CD4-positive, CD25-positive, alpha-beta regulatory T cell (primary cell): ENCODE measurements at regions not wholly inside any gene's neighbourhood (a gene's known extent, or its start where the extent isn't known, plus 50 kb on each side); places are given as distances from the start of the nearest gene placed in this dataset.

ENCODE experiments used
- ATAC-seq, 2 donors: fragments of 150-1000 bp; cut with Tn5 transposase; one replicate each; pipeline ENCODE4 v1.10.0; 2021; ENCODE audit warnings: low read depth in 2 of 2, moderate number of reproducible peaks in 2 of 2, moderate library complexity in 1 of 2
- DNase-seq, 3 donors: peaks; one replicate each; pipeline versions ENCODE4 v3.0.0 to v3.0.0-alpha.2; 2012 to 2022; ENCODE audit warnings: mixed read lengths in 1 of 3
- H3K27ac ChIP-seq: one replicate; pipeline ENCODE4 v1.7.0; 2013; ENCODE audit warnings: mild to moderate bottlenecking, low read length; ENCODE audit not compliant: insufficient read depth, poor library complexity, severe bottlenecking
- H3K27me3 ChIP-seq: one replicate; pipeline ENCODE4 v1.7.0; 2013; ENCODE audit warnings: low read length; ENCODE audit not compliant: control insufficient read depth, insufficient read depth
- H3K36me3 ChIP-seq: one replicate; pipeline ENCODE4 v1.7.0; 2013; ENCODE audit warnings: mild to moderate bottlenecking, low read length, moderate library complexity; ENCODE audit not compliant: control insufficient read depth, insufficient read depth
- H3K4me1 ChIP-seq: 2 replicates; pipeline ENCODE4 v1.7.0; 2013; ENCODE audit warnings: mild to moderate bottlenecking, low read length; ENCODE audit not compliant: insufficient read depth, control insufficient read depth, poor library complexity, severe bottlenecking
- H3K4me3 ChIP-seq: one replicate; pipeline ENCODE4 v1.7.0; 2013; ENCODE audit warnings: low read depth, mild to moderate bottlenecking, low read length, moderate library complexity
- H3K9me3 ChIP-seq, 2 experiments: 1 replicate in 1 of 2; 2 replicates in 1 of 2; pipeline ENCODE4 v1.7.0; 2013; ENCODE audit warnings: low read length in 2 of 2, mild to moderate bottlenecking in 1 of 2, moderate library complexity in 1 of 2; ENCODE audit not compliant: control insufficient read depth in 2 of 2
- H3K27ac Mint-ChIP-seq, 3 donors: one replicate each; pipeline ENCODE4 v1.8.0; 2020 to 2022; ENCODE audit warnings: mild to moderate bottlenecking in 3 of 3, mixed read lengths in 3 of 3, moderate library complexity in 2 of 3
- H3K27me3 Mint-ChIP-seq: one replicate; pipeline ENCODE4 v1.8.0; 2022; ENCODE audit warnings: mild to moderate bottlenecking, mixed read lengths
- H3K36me3 Mint-ChIP-seq: one replicate; pipeline ENCODE4 v1.8.0; 2020; ENCODE audit warnings: mixed read lengths
- H3K4me1 Mint-ChIP-seq, 4 donors: one replicate each; pipeline ENCODE4 v1.8.0; 2020 to 2022; ENCODE audit warnings: mixed read lengths in 4 of 4, mild to moderate bottlenecking in 1 of 4
- H3K4me3 Mint-ChIP-seq, 4 donors: one replicate each; pipeline ENCODE4 v1.8.0; 2020 to 2022; ENCODE audit warnings: mild to moderate bottlenecking in 4 of 4, mixed read lengths in 4 of 4, moderate library complexity in 3 of 4
- H3K9me3 Mint-ChIP-seq, 7 donors: one replicate each; pipeline ENCODE4 v1.8.0; 2020 to 2022; ENCODE audit warnings: mixed read lengths in 7 of 7, mild to moderate bottlenecking in 3 of 7, moderate library complexity in 2 of 7

GRCh38 chr9:74293479-74293878 lies 203.7 kb upstream of the RORB start:
- no peak overlapping the region for H3K4me3 ChIP-seq
- no peaks in the 10 kb centered on the region for H3K27me3 ChIP-seq
- peaks cover 0 to 2% of the 10 kb centered on the region in 2 experiments for H3K9me3 ChIP-seq
- no peak overlapping the region for H3K27ac ChIP-seq
- no peak for DNase-seq
- no peak overlapping the region for H3K4me3 Mint-ChIP-seq
- H3K27ac Mint-ChIP-seq: no peak overlapping the region
- H3K4me1 Mint-ChIP-seq: no peaks in the 10 kb centered on the region
- no peaks in the 10 kb centered on the region for H3K36me3 Mint-ChIP-seq
- peaks cover 0 to 8% (median 0%) of the 10 kb centered on the region in 7 donors for H3K9me3 Mint-ChIP-seq
- ATAC-seq: no peak
- H3K27me3 Mint-ChIP-seq: no peaks in the 10 kb centered on the region
- no peaks in the 10 kb centered on the region for H3K4me1 ChIP-seq
- no peaks in the 10 kb centered on the region for H3K36me3 ChIP-seq

DNA sequence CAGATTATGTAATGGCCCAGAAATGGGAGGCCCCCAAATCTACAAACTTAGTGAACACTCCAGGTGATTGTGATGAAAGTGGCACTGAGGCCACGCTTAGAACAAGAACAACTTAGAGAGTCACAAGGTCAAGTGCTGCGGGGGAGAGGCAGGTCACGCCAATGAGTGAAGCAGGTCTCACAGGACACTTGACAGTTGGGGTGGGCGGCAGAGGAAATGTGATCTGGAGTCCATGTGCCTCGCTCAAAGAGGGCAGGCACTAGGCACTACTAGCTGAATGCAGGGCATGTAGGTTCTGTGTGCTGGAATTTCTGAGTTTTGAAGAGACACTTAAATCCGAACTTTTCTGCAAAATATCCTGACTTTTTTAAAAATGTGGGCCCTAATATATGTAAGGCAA lies 193.2 kb upstream of the RORB start:
- no peaks in the 10 kb centered on the region for H3K36me3 Mint-ChIP-seq
- peaks cover 0 to 16% (median 2%) of the 10 kb centered on the region in 7 donors for H3K9me3 Mint-ChIP-seq
- Histone ChIP-seq H3K9me3 (no peaks in the 10 kb centered on the region), H3K27me3 (no peaks in the 10 kb centered on the region), H3K36me3 (no peaks in the 10 kb centered on the region), H3K4me1 (no peaks in the 10 kb centered on the region), H3K27ac (no peak overlapping the region), H3K4me3 (no peak overlapping the region)
- no peaks in the 10 kb centered on the region for H3K4me1 Mint-ChIP-seq
- ATAC-seq: no peak
- H3K27ac Mint-ChIP-seq: no peak overlapping the region
- no peak overlapping the region for H3K4me3 Mint-ChIP-seq
- no peaks in the 10 kb centered on the region for H3K27me3 Mint-ChIP-seq
- DNase-seq: no peak

DNA sequence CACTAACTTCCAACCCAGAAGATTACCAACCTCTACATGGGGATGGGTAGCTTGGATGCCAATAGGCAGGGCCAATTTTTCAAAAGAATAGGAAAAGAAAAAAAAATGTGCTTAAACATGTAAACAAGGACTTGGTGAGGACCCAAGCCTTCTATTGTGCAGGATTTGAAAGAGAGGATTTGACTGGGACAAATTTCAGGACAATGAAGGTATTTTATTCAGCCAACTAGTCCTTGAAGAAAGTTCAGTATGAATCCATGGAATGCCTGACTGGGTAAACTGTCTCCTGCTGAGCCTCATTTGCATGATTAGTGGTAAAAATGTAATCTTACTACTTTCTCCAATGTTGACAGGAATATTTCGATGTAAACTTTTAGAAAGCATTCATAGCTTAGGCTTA lies 192.5 kb upstream of the RORB start:
- no peak for DNase-seq
- no peaks in the 10 kb centered on the region for H3K36me3 Mint-ChIP-seq
- no peak overlapping the region for H3K27ac Mint-ChIP-seq
- no peaks in the 10 kb centered on the region for H3K27me3 ChIP-seq
- no peaks in the 10 kb centered on the region for H3K36me3 ChIP-seq
- peaks cover 0 to 14% (median 2%) of the 10 kb centered on the region in 7 donors for H3K9me3 Mint-ChIP-seq
- no peak for ATAC-seq
- no peaks in the 10 kb centered on the region for H3K4me1 Mint-ChIP-seq
- no peak overlapping the region for H3K4me3 Mint-ChIP-seq
- H3K9me3 ChIP-seq: no peaks in the 10 kb centered on the region
- no peak overlapping the region for H3K27ac ChIP-seq
- no peaks in the 10 kb centered on the region for H3K27me3 Mint-ChIP-seq
- no peaks in the 10 kb centered on the region for H3K4me1 ChIP-seq
- no peak overlapping the region for H3K4me3 ChIP-seq

- no peak overlapping the region for H3K27ac Mint-ChIP-seq
- DNase-seq: no peak
Observed at GRCh38 chr9:74309654-74310053, 187.5 kb upstream of the RORB start.

DNA sequence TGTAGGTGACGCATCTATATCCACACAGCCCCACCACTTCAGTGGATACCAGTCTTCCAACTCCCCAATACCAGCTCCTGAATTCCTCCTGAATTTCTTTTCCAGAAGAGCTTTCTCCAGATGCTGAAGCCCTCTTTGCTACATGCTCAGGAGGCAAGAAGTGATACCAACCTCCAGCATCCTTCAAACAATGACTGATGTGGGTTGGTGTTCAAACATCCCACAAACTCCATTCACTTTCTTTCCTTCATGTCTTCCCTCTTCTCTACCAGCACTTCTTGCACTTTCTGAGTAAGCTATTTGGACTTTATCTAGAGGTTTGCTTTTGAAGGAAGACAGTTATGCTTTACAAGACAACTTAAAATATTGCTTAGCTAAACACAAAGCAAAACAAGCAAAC lies 179.9 kb upstream of the RORB start:
- H3K9me3 Mint-ChIP-seq: peaks cover 2 to 18% (median 10%) of the 10 kb centered on the region in 7 donors
- Histone ChIP-seq H3K27me3 (no peaks in the 10 kb centered on the region), H3K9me3 (peaks cover 0 to 3% of the 10 kb centered on the region in 2 experiments), H3K36me3 (no peaks in the 10 kb centered on the region), H3K4me1 (no peaks in the 10 kb centered on the region), H3K4me3 (no peak overlapping the region), H3K27ac (no peak overlapping the region)
- peaks cover 5% of the 10 kb centered on the region for H3K27me3 Mint-ChIP-seq
- no peak overlapping the region for H3K27ac Mint-ChIP-seq
- no peak overlapping the region for H3K4me3 Mint-ChIP-seq
- no peak for ATAC-seq
- H3K4me1 Mint-ChIP-seq: no peaks in the 10 kb centered on the region
- H3K36me3 Mint-ChIP-seq: no peaks in the 10 kb centered on the region
- DNase-seq: no peak

More at GRCh38 chr9:74309654-74310053, 187.5 kb upstream of the RORB start:
- H3K9me3 ChIP-seq: peaks cover 0 to 2% of the 10 kb centered on the region in 2 experiments
- no peaks in the 10 kb centered on the region for H3K36me3 ChIP-seq
- H3K4me1 ChIP-seq: no peaks in the 10 kb centered on the region
- no peak overlapping the region for H3K27ac ChIP-seq
- Mint-ChIP-seq H3K36me3 (no peaks in the 10 kb centered on the region), H3K9me3 (peaks cover 0 to 17% (median 6%) of the 10 kb centered on the region in 7 donors), H3K27me3 (peaks cover 5% of the 10 kb centered on the region), H3K4me1 (no peaks in the 10 kb centered on the region), H3K4me3 (no peak overlapping the region)
- no peak overlapping the region for H3K4me3 ChIP-seq
- ATAC-seq: no peak
- no peaks in the 10 kb centered on the region for H3K27me3 ChIP-seq

DNA sequence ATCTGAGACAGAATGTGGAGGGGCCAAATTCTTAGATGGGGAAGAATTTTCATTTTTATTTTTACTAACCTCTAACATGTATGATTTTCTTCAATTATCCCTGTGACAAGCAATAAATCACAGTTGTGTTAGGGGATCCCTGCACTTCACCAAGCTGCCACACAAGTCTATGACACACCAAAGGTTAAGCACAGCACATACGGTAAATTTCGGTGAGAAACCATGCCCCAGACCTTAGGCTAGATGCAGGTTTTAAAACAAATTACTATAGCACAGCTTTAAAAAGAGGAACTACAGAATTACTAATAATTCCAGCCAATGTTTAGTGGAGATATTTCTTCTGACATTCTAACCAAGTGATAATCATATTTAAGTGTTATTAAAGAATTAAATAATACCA lies 175.7 kb upstream of the RORB start:
- H3K4me1 Mint-ChIP-seq: no peaks in the 10 kb centered on the region
- H3K9me3 Mint-ChIP-seq: peaks cover 0 to 18% (median 7%) of the 10 kb centered on the region in 7 donors
- Histone ChIP-seq H3K27me3 (no peaks in the 10 kb centered on the region), H3K4me3 (no peak overlapping the region), H3K27ac (no peak overlapping the region), H3K36me3 (no peaks in the 10 kb centered on the region), H3K4me1 (no peaks in the 10 kb centered on the region), H3K9me3 (no peaks in the 10 kb centered on the region)
- no peaks in the 10 kb centered on the region for H3K36me3 Mint-ChIP-seq
- no peak for DNase-seq
- no peak overlapping the region for H3K27ac Mint-ChIP-seq
- H3K4me3 Mint-ChIP-seq: no peak overlapping the region
- H3K27me3 Mint-ChIP-seq: no peaks in the 10 kb centered on the region
- no peak for ATAC-seq

GRCh38 chr9:74322661-74323314 lies 174.3 kb upstream of the RORB start:
- DNase-seq: no peak
- peaks cover 0 to 17% (median 8%) of the 10 kb centered on the region in 7 donors for H3K9me3 Mint-ChIP-seq
- peak overlapping the region in 1 of 4 donors; percentile 54 for H3K4me3 Mint-ChIP-seq
- H3K27ac Mint-ChIP-seq: no peak overlapping the region
- no peaks in the 10 kb centered on the region for H3K27me3 ChIP-seq
- ATAC-seq: no peak
- H3K4me3 ChIP-seq: no peak overlapping the region
- H3K27ac ChIP-seq: no peak overlapping the region
- no peaks in the 10 kb centered on the region for H3K4me1 Mint-ChIP-seq
- no peaks in the 10 kb centered on the region for H3K27me3 Mint-ChIP-seq
- no peaks in the 10 kb centered on the region for H3K4me1 ChIP-seq
- no peaks in the 10 kb centered on the region for H3K36me3 ChIP-seq
- H3K36me3 Mint-ChIP-seq: no peaks in the 10 kb centered on the region
- H3K9me3 ChIP-seq: no peaks in the 10 kb centered on the region

DNA sequence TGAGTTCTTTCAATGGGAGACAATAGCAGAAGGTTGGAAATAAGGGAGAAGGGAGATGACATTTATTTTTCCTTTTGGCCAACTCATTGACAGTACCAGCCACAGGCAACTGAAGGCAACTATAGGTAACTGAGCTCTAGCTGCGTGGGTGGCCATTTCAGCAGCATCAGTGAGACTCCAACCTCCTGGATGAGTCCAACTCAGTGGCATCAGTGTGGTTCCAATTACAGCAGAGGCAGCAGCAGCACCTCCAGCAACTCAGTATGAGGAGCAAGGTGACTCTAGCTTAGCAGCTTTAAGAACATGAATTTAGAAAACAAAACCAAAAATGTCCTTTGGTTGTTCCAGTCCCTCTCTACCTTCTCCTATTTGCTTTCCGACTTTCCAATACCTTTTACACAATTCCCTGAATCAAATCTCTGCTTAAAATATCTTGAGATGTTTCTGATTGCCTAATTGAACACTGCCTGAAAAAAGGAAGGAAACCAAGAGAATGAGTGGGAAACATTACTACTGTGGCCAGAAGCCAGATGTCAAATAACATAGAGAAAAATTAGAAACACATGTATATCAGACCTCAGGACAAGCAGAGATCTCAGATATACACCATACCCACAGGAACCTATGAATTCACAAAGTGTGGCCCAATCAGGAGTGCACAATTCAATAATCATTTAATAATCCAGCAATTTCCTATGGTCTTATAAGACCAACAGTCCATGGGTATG lies 166.5 kb upstream of the RORB start:
- no peak overlapping the region for H3K4me3 ChIP-seq
- DNase-seq (no peak), ATAC-seq (no peak)
- Mint-ChIP-seq H3K36me3 (no peaks in the 10 kb centered on the region), H3K4me1 (peaks cover 0 to 8% (median 0%) of the 10 kb centered on the region in 4 donors), H3K4me3 (no peak overlapping the region), H3K27ac (no peak overlapping the region), H3K27me3 (peaks cover 4% of the 10 kb centered on the region), H3K9me3 (peaks cover 2 to 8% (median 3%) of the 10 kb centered on the region in 7 donors)
- H3K36me3 ChIP-seq: no peaks in the 10 kb centered on the region
- no peak overlapping the region for H3K27ac ChIP-seq
- no peaks in the 10 kb centered on the region for H3K9me3 ChIP-seq
- H3K27me3 ChIP-seq: no peaks in the 10 kb centered on the region
- no peaks in the 10 kb centered on the region for H3K4me1 ChIP-seq
